SKM-1 treated with dmso at 0.1 percent for 144 hours (cell line): ENCODE measurements at regions not wholly inside any gene's neighbourhood (a gene's known extent, or its start where the extent isn't known, plus 50 kb on each side); places are given as distances from the start of the nearest gene placed in this dataset.
"Not testable (repeated sequence)": the region's sequence is repeated elsewhere in the genome, so short reads cannot be mapped to it uniquely, and the experiment has no call there.

ENCODE experiments used
- DNase-seq: peaks from one replicate; lab custom pipeline; 2025; ENCODE audit not compliant: unreplicated experiment; lab: John Stamatoyannopoulos, UW

DNA sequence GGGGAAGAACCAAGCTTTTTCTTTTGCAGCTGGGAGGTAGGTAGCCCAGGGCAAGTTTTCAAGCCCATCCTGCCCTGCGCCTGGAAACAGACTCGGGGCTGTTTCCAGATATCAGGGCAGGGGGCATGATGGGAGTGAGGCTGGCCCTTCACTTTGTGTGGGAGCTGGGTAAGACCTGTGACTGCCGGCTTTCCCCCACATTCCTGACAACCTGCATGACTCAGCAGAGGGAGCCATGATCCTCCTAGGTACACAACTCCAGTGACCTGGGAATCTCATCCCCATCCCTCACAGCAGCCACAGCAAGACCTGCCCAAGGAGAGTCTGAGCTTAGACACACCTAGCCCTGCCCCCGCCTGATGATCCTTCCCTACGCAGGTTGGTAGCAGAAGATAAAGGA, 280.8 kb downstream of the SOX4 start:
- no peak for DNase-seq

DNA sequence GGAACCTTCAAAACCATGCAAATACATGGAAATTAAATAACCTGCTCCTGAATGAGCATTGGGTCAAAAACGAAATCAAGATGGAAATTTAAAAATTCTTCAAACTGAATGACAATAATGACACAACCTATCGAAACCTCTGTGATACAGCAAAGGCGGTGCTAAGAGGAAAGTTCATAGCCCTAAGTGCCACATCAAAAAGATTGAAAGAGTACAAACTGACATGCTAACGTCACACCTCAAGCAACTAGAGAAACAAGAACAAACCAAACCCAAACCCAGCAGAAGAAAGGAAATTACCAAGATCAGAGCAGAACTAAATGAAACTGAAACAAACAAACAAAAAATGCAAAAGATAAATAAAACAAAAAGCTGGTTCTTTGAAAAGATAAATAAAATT, 283.5 kb downstream of the SOX4 start:
- DNase-seq, result not testable (repeated sequence)

DNA sequence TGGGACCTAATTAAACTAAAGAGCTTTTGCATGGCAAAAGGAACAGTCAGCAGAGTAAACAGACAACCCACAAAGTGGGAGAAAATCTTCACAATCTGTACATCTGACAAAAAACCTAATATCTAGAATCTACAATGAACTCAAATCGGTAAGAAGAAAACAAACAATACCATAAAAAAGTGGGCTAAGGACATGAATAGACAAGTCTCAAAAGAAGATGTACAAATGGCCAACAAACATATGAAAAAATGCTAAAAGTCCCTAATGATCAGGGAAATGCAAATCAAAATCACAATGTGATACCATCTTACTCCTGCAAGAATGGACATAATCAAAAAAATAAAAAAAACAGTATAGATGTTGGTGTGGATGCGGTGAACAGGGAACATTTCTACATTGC, 286.7 kb downstream of the SOX4 start:
- not testable (repeated sequence) for DNase-seq

DNA sequence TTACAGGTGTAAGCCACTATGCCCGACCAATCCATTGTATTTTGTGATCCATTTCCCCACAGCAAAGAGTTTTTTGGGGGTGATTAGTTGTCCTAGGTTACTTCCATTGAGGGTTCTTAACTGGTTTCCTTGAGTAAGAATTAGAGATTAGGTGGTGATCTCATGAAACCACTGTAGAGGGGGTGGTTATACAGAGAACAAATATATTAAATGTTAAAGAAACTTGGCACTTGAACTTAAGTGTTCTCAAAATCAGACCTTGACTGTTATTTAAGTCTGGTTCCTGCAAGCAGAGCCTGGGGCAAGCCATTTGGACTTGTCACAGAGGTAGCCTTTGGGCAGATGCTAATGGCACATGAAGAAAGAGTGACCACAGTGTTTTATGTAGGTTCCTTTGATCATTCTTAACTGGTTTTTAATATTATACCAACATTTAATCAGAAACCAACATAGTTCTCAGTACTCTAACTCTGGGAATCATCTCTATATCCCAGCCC, 288.5 kb downstream of the SOX4 start:
- no peak for DNase-seq

DNA sequence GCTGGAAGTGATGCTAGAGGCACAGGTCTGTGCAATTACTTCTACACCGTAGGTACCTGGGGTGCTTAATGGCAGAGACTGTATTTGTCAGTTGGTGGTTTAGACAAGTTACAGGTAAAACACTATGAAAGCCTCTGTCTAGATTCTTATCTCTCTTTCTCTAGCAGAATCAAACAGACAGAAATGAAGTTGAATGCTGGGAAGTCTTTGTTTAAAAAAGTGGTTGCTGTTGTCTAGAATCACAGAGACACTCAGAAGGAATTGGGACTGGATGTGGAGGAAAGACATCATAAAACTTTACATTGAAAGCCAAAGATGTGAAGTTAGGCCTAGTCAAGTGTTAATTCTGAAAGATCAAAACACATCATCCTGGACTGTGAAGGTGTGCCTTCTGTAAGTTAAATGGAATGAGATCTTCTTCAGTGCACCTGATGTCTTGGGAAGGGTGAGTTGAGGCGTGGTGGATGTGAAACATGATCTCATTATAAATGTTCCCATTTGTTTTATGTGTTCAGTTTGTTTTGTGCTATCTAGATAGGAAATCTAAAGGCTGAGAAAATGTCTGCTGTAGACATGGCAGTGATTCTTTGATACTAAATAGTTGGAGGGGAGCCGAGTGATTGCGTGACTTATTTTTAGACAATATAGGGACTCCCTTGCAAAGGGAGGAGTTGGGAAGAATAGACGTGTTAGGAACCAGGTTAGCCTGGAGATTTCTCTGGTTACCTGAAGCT, 290.2 kb downstream of the SOX4 start:
- no peak for DNase-seq

DNA sequence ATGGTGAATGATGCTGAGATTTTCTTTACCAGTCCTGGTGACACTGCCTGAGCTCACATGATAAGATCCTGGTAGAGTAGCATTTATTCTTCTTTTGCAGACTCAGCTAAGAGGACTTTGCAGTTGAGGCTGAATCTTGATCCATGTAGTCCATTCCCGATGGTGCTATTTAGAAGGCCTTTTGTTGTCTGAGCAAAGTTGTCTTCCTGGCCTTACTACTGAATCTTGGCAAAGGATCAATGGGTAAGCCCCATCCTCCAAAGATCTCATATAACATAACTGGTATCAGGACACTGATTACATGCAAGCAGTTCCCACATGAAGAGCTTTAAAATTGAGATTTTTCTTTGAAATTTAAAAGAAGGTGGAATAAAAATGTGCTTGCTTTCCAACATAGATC, 291.6 kb downstream of the SOX4 start:
- DNase-seq, result no peak

DNA sequence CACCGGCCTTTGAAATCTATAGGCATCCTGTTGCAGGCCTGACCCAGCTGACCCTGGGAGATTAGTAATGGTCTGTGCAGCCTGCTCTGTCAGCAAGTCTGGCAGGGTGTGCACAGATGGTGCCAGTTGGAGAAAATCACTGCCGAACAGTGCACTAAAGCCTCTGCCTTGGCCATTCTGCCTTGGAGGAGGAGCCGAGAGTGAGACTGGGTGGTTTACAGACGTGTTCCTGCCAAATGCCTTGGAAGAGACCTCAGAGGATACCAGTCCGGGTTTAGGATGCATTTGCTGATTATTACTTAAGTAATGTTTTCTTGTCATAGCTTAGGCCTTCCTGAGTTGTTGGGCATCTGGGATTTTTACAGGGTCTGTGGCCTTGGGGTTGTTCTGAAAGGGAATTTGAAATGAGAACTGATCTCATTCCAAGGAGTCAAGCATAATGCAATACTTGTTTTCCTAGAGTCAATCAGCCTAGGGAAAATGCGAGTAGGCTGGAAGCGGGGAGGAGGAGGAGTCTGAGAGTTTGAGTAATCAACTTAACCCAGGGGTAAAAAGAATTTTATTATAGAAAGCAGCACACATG, 292.1 kb downstream of the SOX4 start:
- no peak for DNase-seq

DNA sequence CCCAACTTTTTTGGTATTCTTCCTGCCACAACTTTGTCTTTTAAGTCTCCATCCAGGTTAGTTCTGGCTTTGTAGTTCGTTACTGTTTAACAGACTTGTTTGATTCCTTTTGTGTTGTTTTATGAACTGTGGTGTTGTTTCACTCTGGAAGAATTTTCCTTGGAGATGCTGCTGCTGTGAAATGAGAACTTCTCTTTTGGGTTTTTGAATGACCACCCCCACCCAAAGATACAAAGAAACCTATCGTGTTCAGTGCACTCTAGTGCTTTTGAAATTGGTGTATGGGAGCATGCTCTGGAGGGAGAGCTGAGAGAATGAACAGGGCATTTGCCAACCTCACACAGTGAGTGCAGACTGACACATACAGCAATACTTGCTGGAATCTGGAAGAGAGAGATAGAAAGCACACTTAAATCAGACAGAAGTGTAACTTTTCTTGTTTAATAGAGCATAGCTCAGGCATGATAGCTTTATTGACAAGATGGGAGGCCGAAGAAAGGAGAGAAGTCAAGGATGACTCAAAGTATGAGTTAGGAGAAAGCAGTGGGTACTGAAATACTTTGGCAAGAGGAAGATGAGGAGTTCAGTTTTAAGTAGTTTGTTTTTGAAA, 293.1 kb downstream of the SOX4 start:
- DNase-seq, result no peak

DNA sequence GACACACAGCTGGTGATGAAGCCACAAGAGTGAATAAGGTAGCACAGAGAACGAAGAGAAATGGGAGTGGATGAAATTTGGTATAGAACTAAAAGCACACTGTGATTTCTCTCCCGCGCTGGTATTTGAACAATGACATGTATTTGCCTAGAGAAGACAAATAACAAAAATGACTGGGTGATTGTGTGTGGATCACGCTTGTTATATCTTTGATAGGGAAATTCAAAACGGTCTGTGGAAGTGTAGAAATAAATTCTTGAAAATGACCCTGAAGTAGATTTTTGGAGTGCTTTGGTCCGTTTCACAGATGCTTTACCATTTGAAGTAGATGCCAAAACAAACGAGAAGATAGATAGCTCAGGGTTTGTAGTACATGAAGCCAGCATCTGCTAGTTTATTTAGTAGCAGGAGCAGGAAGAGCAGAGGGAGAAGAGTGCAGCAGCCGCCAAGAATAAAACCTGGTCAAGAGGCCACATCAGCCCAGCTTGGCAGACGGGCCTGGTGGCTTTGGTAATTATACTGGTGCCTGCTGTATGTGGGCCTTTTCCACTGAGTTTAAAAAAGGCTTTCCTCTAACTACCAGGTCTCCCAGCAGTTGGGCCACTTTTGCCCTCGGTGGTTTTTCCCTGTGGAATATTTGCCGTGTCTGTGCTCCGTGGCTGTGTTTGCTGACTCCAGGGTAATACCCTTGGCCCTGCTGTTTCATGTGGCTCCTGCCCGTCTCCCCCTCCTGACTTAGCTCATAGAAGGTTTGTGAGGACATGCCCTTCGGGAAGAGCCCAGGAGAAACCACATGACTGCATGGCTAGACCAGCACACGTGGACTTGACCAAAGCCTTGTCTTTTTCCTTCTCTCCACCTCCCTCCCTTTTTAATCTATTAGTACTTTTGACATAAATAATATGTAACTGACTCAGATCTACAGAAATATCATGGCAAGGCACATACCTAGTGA, 294.0 kb downstream of the SOX4 start:
- DNase-seq, result no peak

DNA sequence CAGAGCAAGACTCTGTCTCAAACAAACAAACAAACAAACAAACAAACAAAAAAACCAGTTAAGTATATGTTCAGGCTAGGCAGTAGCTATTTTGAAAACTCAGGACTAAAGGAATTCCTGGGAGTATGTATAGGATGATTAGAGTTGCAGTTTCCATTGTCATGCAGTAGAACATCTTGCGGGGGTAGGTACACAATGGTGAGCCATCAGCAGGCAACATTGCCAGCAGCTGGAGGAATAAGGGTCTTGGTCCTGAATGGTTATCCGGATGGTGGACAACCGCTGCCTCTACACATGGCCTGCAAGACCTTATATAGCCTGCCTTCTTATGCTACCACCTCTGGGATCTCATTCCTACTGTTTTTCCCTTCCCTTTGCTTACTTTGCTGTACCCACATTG, 297.5 kb downstream of the SOX4 start:
- DNase-seq, result no peak

DNA sequence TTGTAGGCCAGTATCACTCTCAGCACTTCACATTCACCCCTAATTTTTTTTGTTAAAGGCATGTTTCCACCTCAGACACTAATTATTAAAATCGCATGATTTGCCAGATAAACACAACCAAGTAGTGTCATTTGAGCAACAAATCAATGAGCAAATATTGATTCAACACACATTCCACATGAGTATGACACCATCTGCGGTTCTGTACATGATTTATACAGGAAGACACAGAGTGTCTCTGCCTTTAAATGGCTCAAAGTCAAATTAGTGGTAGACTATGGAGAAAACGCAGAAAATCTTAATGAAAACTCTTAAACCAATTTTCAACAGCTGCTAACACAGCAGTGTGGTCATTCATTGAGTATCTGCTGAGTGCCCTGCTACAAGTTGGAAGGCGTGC, 300.2 kb downstream of the SOX4 start:
- no peak for DNase-seq

DNA sequence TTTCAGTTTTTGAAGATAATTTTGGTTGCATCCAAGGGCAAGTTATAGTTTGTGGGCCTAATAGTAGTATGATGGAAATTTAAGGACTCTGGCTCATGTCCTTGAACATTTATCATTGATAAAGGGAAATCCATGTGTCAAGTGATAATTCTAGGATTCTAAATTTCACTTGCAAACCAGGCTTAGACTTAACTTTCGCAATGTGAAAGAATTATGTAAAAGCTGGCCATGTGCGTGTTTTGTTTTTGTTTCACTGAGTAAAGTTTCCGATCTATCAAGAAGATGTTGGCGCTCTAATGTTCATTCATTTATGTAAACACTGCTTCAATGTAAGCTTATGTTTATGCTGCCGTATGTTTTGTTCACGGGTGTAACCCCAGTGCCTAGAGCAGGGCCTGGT, 302.0 kb downstream of the SOX4 start:
- no peak for DNase-seq

DNA sequence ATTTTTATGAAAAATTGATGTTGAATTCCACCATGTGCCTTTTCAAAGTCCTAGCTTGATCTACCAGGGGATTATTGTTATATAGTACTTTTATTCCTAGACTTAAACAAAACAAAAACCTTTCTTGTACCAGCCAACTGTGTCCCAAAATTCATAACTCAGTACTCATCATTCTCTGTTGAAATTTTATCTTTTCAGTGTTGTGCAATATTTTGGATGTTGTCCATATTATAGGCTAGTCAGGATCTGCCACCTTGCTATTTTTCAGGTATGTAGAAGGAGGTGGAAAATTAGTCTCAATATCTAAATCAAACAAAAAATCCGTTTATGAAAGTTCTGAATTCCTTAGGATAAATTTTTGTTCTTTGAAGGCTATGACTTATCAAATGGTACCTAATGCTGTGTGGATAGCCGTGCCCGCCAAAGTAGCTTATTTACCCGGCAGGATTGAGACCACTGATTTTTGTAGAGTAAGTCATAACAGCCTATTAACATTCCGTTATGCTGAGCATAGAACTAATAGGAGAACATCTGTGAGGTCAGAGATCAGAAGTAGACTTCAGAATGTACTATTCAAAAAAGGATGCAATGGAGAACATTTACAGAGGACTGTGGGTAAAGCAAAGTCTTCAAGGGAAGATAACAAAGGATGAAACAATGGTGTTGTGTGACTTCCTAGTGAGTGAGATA, 304.7 kb downstream of the SOX4 start:
- DNase-seq, result no peak

DNA sequence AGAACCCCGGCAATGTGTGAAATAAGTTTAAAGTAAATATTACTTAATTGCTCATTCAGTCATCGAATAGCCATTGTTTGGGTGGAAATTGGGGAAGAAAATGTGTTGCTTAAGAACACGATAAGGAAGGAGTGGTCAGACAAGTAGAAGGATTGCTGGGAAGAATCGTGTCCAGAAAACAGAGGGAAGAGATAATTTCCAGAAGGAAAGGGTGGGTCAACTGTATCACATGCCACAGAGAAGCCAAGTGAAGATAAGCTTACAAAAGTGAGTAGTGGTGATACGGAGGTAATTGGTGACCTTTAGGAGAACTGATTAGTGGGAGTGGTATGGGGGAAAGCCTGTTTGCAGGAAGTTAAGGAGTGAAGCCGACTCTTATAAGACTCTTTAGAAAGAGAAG, 306.2 kb downstream of the SOX4 start:
- DNase-seq, result no peak

DNA sequence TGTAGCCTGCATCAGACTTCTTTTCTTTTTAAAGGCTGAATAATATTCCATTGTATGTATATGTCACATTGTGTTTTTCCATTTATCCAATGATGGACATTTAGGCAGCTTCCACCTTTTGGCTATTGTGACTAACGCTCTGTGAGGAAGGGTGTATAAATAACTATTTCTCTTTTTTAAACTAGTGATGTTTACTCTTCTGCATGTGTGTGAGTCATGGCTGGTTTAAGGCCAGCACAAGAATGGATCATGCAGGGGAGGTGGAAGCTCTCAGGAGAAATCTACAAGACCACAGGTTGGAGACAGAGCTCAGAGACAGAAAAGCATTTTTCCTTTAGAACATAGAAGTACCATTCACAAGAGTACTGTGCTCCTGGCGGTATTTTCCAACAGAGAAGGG, 307.2 kb downstream of the SOX4 start:
- no peak for DNase-seq

DNA sequence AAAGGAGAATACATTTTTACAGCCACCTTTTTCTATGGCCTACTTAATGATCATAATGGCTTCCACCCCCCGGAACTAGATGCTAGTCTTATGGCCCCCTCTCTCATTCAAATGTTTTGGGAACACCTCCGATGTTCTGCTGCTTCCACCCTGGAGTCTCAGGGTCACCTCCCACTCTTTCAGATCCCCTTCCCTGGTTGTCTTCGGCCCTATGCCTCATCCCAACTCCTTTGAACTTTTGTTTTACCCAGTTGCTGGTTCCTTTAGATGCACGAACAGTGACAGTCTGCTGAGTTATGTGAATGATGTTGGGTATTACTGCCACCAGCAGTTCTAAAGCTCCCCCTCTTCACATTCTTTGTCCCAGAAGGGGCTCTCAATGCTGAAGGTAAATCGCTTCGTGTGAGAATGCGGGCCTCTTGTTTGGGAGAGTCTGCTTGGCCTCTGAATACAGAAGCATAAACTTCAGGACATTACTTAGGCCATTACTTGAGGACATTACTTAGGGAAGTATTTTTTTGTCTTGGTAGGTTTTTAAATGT, 309.1 kb downstream of the SOX4 start:
- no peak for DNase-seq

DNA sequence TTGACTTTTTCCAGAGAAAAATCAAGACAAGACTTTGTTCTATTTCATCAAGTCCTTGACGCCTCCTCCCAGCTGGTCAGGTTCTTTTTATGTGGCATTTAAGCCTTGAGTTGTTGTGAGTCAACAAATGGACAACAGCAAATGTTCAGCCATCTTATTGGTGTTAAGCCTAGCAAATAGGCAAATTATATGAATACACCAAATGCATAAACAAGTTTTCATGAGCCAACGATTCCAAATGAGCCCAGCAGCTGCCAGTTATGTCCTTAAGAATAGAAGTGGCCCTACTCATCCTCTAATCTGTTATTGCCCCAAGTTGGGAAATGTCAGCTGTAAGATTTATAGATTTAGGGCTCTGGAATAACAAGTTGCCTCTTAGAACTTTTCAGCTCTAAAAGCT, 312.0 kb downstream of the SOX4 start:
- DNase-seq, result no peak

DNA sequence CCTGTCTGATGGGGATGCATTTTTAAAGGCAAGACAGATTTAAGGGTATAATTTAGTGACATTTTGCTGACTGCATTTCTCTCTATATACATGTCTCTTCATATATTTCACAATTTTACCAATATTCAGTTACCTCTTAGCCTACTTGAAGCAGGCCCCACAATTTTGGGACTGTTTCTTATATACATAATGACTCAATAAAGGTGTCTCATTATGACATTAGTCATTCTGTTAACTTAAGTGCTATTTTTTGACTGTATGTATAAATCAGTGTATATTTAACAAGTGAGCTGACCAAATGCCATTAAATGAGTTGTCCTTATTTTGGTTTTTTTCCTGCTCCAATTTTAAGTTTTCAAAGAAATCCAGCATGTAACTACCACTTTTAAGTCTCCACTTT, 313.3 kb downstream of the SOX4 start:
- no peak for DNase-seq

DNA sequence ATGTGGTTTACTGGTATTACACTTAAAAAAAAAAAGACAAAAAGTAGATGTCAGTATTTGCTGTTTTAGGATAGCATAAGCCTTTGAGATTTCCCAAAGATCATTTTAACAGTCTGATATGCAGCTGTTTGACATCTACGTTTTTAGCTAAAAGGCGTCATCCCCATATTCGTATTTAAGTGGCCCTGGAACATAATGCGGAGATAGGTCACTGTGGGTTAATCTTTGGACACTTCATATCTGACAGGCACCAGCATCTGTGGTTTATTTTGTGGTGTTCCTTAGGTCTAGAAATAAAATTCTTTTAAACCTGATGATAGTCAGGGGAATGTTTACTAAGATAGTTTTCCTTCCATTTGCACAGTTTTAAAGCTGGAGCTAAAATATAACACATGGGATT, 313.7 kb downstream of the SOX4 start:
- DNase-seq, result no peak

DNA sequence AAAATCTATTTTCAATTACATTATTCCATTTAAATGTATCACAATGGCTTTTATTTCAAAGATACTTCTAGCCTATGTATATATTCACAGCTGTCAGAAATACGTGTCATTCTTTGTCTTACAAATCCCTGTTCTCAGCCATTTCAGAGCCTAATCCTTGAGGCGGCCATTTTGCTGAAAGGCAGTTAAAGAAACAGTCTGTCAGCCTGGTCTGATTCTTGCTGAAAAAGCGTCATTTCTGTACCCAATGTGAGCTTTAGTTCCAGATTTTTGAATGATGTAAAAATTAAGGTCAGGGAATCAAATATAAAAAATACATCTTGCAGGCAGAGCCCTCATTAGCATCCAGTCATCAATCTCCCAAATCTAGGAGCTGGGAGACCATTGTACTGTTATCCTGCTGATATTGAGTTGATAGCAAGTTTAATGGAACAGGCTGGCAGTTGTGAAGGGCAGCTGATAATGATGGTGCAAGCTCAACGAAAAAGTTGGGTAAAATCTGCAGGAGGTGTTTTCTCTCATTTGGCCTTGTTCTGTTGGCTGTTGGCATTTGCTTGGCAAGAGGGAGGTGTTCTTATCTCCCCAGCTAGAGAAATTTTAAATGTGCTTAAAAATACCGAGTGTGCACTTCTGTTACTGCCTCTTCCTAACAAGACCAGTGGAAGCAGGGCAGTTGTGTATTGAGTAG, 314.8 kb downstream of the SOX4 start:
- no peak for DNase-seq
